ENCODE measurements at regions not wholly inside any gene's neighbourhood (a gene's known extent, or its start where the extent isn't known, plus 50 kb on each side); places are given as distances from the start of the nearest gene placed in this dataset.
A peak's percentile ranks its signal among the peaks of the same experiment; 100 is the strongest.

- Mint-ChIP-seq H3K9me3 (no peaks in the 10 kb centered on the region), H3K36me3 (no peaks in the 10 kb centered on the region), H3K4me1 (no peaks in the 10 kb centered on the region), H3K4me3 (no peak overlapping the region), H3K27ac (no peak overlapping the region), H3K27me3 (peaks cover 0 to 3% of the 10 kb centered on the region in 2 donors)
- Histone ChIP-seq H3K9me3 (no peaks in the 10 kb centered on the region), H3K4me3 (ENCODE audit: control insufficient read depth in 1 of 2, extremely low read depth in 1 of 2, low read length in 1 of 2) (no peak overlapping the region), H3K36me3 (ENCODE audit: control insufficient read depth in 2 of 2, extremely low read depth in 1 of 2, insufficient read depth in 1 of 2, low read length in 1 of 2) (no peaks in the 10 kb centered on the region), H3K4me1 (ENCODE audit: control insufficient read depth in 1 of 2, extremely low read depth in 1 of 2, insufficient read depth in 2 of 2, low read length in 2 of 2) (no peaks in the 10 kb centered on the region), H3K27ac (ENCODE audit: low read length) (no peak overlapping the region), H3K27me3 (replicated peaks in 1 of 2; ENCODE audit: control insufficient read depth in 2 of 2, extremely low read depth in 1 of 2, insufficient read depth in 2 of 2, low read length in 1 of 2) (peaks cover 0 to 14% of the 10 kb centered on the region in 2 experiments)
- ChIA-PET CTCF (no interaction called here), POLR2A (no interaction called here)
- 67% methylated on average over 2 of the region's 3 CpGs for WGBS (ENCODE audit: insufficient coverage)
- ATAC-seq (replicated peaks in 1 of 4) (no peak), DNase-seq (no peak)
Observed at GRCh38 chr2:71806432-71806831, 341.2 kb downstream of the CYP26B1 start.

GRCh38 chr2:71804281-71804751 is 343.3 kb downstream of the CYP26B1 start:
- H3K36me3 Mint-ChIP-seq, result no peaks in the 10 kb centered on the region
- no peak for DNase-seq
- no peak overlapping the region for H3K27ac ChIP-seq (ENCODE audit: low read length)

GRCh38 chr2:71803398-71803797 is 344.3 kb downstream of the CYP26B1 start:
- CTCF ChIA-PET, result no interaction called here

More at GRCh38 chr2:71804281-71804751, 343.3 kb downstream of the CYP26B1 start:
- H3K27me3 ChIP-seq (replicated peaks in 1 of 2; ENCODE audit: control insufficient read depth in 2 of 2, extremely low read depth in 1 of 2, insufficient read depth in 2 of 2, low read length in 1 of 2), result peaks cover 0 to 14% of the 10 kb centered on the region in 2 experiments
- no peaks in the 10 kb centered on the region for H3K4me1 ChIP-seq (ENCODE audit: control insufficient read depth in 1 of 2, extremely low read depth in 1 of 2, insufficient read depth in 2 of 2, low read length in 2 of 2)
- CTCF ChIA-PET, result no interaction called here
- H3K4me3 Mint-ChIP-seq, result no peak overlapping the region
- peaks cover 3 to 6% of the 10 kb centered on the region in 2 donors for H3K27me3 Mint-ChIP-seq
- H3K4me1 Mint-ChIP-seq, result no peaks in the 10 kb centered on the region
- no peak overlapping the region for H3K4me3 ChIP-seq (ENCODE audit: control insufficient read depth in 1 of 2, extremely low read depth in 1 of 2, low read length in 1 of 2)
- H3K36me3 ChIP-seq (ENCODE audit: control insufficient read depth in 2 of 2, extremely low read depth in 1 of 2, insufficient read depth in 1 of 2, low read length in 1 of 2), result no peaks in the 10 kb centered on the region
- POLR2A ChIA-PET, result no interaction called here
- no CpG with 5 or more reads among the region's 3 CpGs for WGBS (ENCODE audit: insufficient coverage)
- H3K9me3 ChIP-seq, result no peaks in the 10 kb centered on the region
- H3K9me3 Mint-ChIP-seq, result no peaks in the 10 kb centered on the region
- no peak overlapping the region for H3K27ac Mint-ChIP-seq
- no peak for ATAC-seq (replicated peaks in 1 of 4)

GRCh38 chr2:71802556-71802955 is 345.1 kb downstream of the CYP26B1 start:
- no peak overlapping the region for H3K27ac Mint-ChIP-seq
- DNase-seq (peak in 1 of 35 experiments; percentile 8), ATAC-seq (replicated peaks in 1 of 4) (no peak)
- POLR2A ChIA-PET, result no interaction called here
- no peak overlapping the region for H3K27ac ChIP-seq (ENCODE audit: low read length)
- no peaks in the 10 kb centered on the region for H3K9me3 Mint-ChIP-seq
- no peak overlapping the region for H3K4me3 Mint-ChIP-seq
- peaks cover 0 to 16% of the 10 kb centered on the region in 2 experiments for H3K27me3 ChIP-seq (replicated peaks in 1 of 2; ENCODE audit: control insufficient read depth in 2 of 2, extremely low read depth in 1 of 2, insufficient read depth in 2 of 2, low read length in 1 of 2)
- WGBS (ENCODE audit: insufficient coverage), result 80% methylated on average over 1 of the region's 3 CpGs
- no peaks in the 10 kb centered on the region for H3K4me1 Mint-ChIP-seq
- H3K4me3 ChIP-seq (ENCODE audit: control insufficient read depth in 1 of 2, extremely low read depth in 1 of 2, low read length in 1 of 2), result no peak overlapping the region
- CTCF ChIA-PET, result no interaction called here
- no peaks in the 10 kb centered on the region for H3K9me3 ChIP-seq
- H3K4me1 ChIP-seq (ENCODE audit: control insufficient read depth in 1 of 2, extremely low read depth in 1 of 2, insufficient read depth in 2 of 2, low read length in 2 of 2), result no peaks in the 10 kb centered on the region
- no peaks in the 10 kb centered on the region for H3K36me3 ChIP-seq (ENCODE audit: control insufficient read depth in 2 of 2, extremely low read depth in 1 of 2, insufficient read depth in 1 of 2, low read length in 1 of 2)
- no peaks in the 10 kb centered on the region for H3K36me3 Mint-ChIP-seq
- peaks cover 3 to 6% of the 10 kb centered on the region in 2 donors for H3K27me3 Mint-ChIP-seq

More at GRCh38 chr2:71803398-71803797, 344.3 kb downstream of the CYP26B1 start:
- Histone ChIP-seq H3K27ac (ENCODE audit: low read length) (no peak overlapping the region), H3K4me1 (ENCODE audit: control insufficient read depth in 1 of 2, extremely low read depth in 1 of 2, insufficient read depth in 2 of 2, low read length in 2 of 2) (no peaks in the 10 kb centered on the region), H3K9me3 (no peaks in the 10 kb centered on the region), H3K36me3 (ENCODE audit: control insufficient read depth in 2 of 2, extremely low read depth in 1 of 2, insufficient read depth in 1 of 2, low read length in 1 of 2) (no peaks in the 10 kb centered on the region), H3K4me3 (ENCODE audit: control insufficient read depth in 1 of 2, extremely low read depth in 1 of 2, low read length in 1 of 2) (no peak overlapping the region), H3K27me3 (replicated peaks in 1 of 2; ENCODE audit: control insufficient read depth in 2 of 2, extremely low read depth in 1 of 2, insufficient read depth in 2 of 2, low read length in 1 of 2) (peaks cover 0 to 21% of the 10 kb centered on the region in 2 experiments)
- POLR2A ChIA-PET, result no interaction called here
- Mint-ChIP-seq H3K27ac (no peak overlapping the region), H3K27me3 (peaks cover 3 to 6% of the 10 kb centered on the region in 2 donors), H3K4me1 (no peaks in the 10 kb centered on the region), H3K4me3 (no peak overlapping the region), H3K9me3 (no peaks in the 10 kb centered on the region), H3K36me3 (no peaks in the 10 kb centered on the region)
- ATAC-seq (replicated peaks in 1 of 4) (no peak), DNase-seq (no peak)
- 0% methylated on average over 1 of the region's 2 CpGs for WGBS (ENCODE audit: insufficient coverage)

- ATAC-seq (replicated peaks in 1 of 4), result no peak
- Histone ChIP-seq H3K4me1 (ENCODE audit: control insufficient read depth in 1 of 2, extremely low read depth in 1 of 2, insufficient read depth in 2 of 2, low read length in 2 of 2) (no peaks in the 10 kb centered on the region), H3K4me3 (ENCODE audit: control insufficient read depth in 1 of 2, extremely low read depth in 1 of 2, low read length in 1 of 2) (no peak overlapping the region), H3K27ac (ENCODE audit: low read length) (no peak overlapping the region), H3K27me3 (replicated peaks in 1 of 2; ENCODE audit: control insufficient read depth in 2 of 2, extremely low read depth in 1 of 2, insufficient read depth in 2 of 2, low read length in 1 of 2) (peaks cover 0 to 16% of the 10 kb centered on the region in 2 experiments), H3K9me3 (no peaks in the 10 kb centered on the region), H3K36me3 (ENCODE audit: control insufficient read depth in 2 of 2, extremely low read depth in 1 of 2, insufficient read depth in 1 of 2, low read length in 1 of 2) (no peaks in the 10 kb centered on the region)
- DNase-seq, result peak in 1 of 35 experiments; percentile 16
- CTCF ChIA-PET, result no interaction called here
- no peaks in the 10 kb centered on the region for H3K36me3 Mint-ChIP-seq
- H3K27me3 Mint-ChIP-seq, result peaks cover 3 to 6% of the 10 kb centered on the region in 2 donors
- POLR2A ChIA-PET, result no interaction called here
- H3K9me3 Mint-ChIP-seq, result no peaks in the 10 kb centered on the region
- WGBS (ENCODE audit: insufficient coverage), result 91% methylated on average over 6 of the region's 8 CpGs
- H3K4me1 Mint-ChIP-seq, result no peaks in the 10 kb centered on the region
- no peak overlapping the region for H3K27ac Mint-ChIP-seq
- no peak overlapping the region for H3K4me3 Mint-ChIP-seq
Observed at GRCh38 chr2:71801969-71802368, 345.7 kb downstream of the CYP26B1 start.

GRCh38 chr2:71801556-71801955 is 346.1 kb downstream of the CYP26B1 start:
- CTCF ChIA-PET, result no interaction called here

GRCh38 chr2:71800851-71801250 is 346.8 kb downstream of the CYP26B1 start:
- no peak overlapping the region for H3K27ac Mint-ChIP-seq
- H3K9me3 Mint-ChIP-seq, result no peaks in the 10 kb centered on the region
- no peaks in the 10 kb centered on the region for H3K36me3 ChIP-seq (ENCODE audit: control insufficient read depth in 2 of 2, extremely low read depth in 1 of 2, insufficient read depth in 1 of 2, low read length in 1 of 2)
- CTCF ChIA-PET, result interaction anchor here in 1 of 2 donors (1.1 kb wide), 1 partner anchor 10 kb away, joined by 3 read pairs; no protein-coding TSS in a partner anchor
- no peak overlapping the region for H3K4me3 ChIP-seq (ENCODE audit: control insufficient read depth in 1 of 2, extremely low read depth in 1 of 2, low read length in 1 of 2)
- WGBS (ENCODE audit: insufficient coverage), result no CpG with 5 or more reads among the region's 1 CpG
- H3K9me3 ChIP-seq, result no peaks in the 10 kb centered on the region
- H3K4me3 Mint-ChIP-seq, result no peak overlapping the region
- H3K36me3 Mint-ChIP-seq, result no peaks in the 10 kb centered on the region
- no peak overlapping the region for H3K27ac ChIP-seq (ENCODE audit: low read length)
- no peaks in the 10 kb centered on the region for H3K4me1 ChIP-seq (ENCODE audit: control insufficient read depth in 1 of 2, extremely low read depth in 1 of 2, insufficient read depth in 2 of 2, low read length in 2 of 2)
- peaks cover 3 to 6% of the 10 kb centered on the region in 2 donors for H3K27me3 Mint-ChIP-seq
- ATAC-seq (replicated peaks in 1 of 4) (no peak), DNase-seq (no peak)
- no peaks in the 10 kb centered on the region for H3K4me1 Mint-ChIP-seq
- POLR2A ChIA-PET, result no interaction called here
- H3K27me3 ChIP-seq (replicated peaks in 1 of 2; ENCODE audit: control insufficient read depth in 2 of 2, extremely low read depth in 1 of 2, insufficient read depth in 2 of 2, low read length in 1 of 2), result peaks cover 0 to 16% of the 10 kb centered on the region in 2 experiments

More at GRCh38 chr2:71801556-71801955, 346.1 kb downstream of the CYP26B1 start:
- Histone ChIP-seq H3K4me1 (ENCODE audit: control insufficient read depth in 1 of 2, extremely low read depth in 1 of 2, insufficient read depth in 2 of 2, low read length in 2 of 2) (no peaks in the 10 kb centered on the region), H3K27ac (ENCODE audit: low read length) (no peak overlapping the region), H3K9me3 (no peaks in the 10 kb centered on the region), H3K36me3 (ENCODE audit: control insufficient read depth in 2 of 2, extremely low read depth in 1 of 2, insufficient read depth in 1 of 2, low read length in 1 of 2) (no peaks in the 10 kb centered on the region), H3K27me3 (replicated peaks in 1 of 2; ENCODE audit: control insufficient read depth in 2 of 2, extremely low read depth in 1 of 2, insufficient read depth in 2 of 2, low read length in 1 of 2) (peaks cover 0 to 16% of the 10 kb centered on the region in 2 experiments), H3K4me3 (ENCODE audit: control insufficient read depth in 1 of 2, extremely low read depth in 1 of 2, low read length in 1 of 2) (no peak overlapping the region)
- H3K27ac Mint-ChIP-seq, result no peak overlapping the region
- H3K36me3 Mint-ChIP-seq, result no peaks in the 10 kb centered on the region
- 94% methylated on average over 2 of the region's 3 CpGs for WGBS (ENCODE audit: insufficient coverage)
- no peak overlapping the region for H3K4me3 Mint-ChIP-seq
- DNase-seq (peak in 1 of 35 experiments; percentile 5), ATAC-seq (replicated peaks in 1 of 4) (no peak)
- H3K9me3 Mint-ChIP-seq, result no peaks in the 10 kb centered on the region
- POLR2A ChIA-PET, result no interaction called here
- H3K27me3 Mint-ChIP-seq, result peaks cover 3 to 6% of the 10 kb centered on the region in 2 donors
- H3K4me1 Mint-ChIP-seq, result no peaks in the 10 kb centered on the region

All from T-cell (primary cell).